Peyer's patch (tissue), 4 donors: ENCODE measurements at regions not wholly inside any gene's neighbourhood (a gene's known extent, or its start where the extent isn't known, plus 50 kb on each side); places are given as distances from the start of the nearest gene placed in this dataset.

Experiments used
- DNase-seq, 3 donors: peaks; one replicate each; pipeline ENCODE4 v3.0.0-alpha.2; 2017 to 2019
- H3K27ac ChIP-seq, 4 donors: fragments of 200-600 bp; sonication (generic); one replicate each; pipeline ENCODE4 v1.5.1; 2016 to 2019
- H3K27me3 ChIP-seq, 2 donors: fragments of 200-600 bp; sonication (generic); one replicate each; pipeline ENCODE4 v1.5.1; 2019
- H3K36me3 ChIP-seq, 3 donors: fragments of 200-600 bp; sonication (generic); one replicate each; pipeline ENCODE4 v1.5.1; 2016 to 2019
- H3K4me1 ChIP-seq, 4 donors: fragments of 200-600 bp; sonication (generic); one replicate each; pipeline ENCODE4 v1.5.1; 2016 to 2019
- H3K4me3 ChIP-seq, 4 donors: fragments of 200-600 bp; sonication (generic); 1 replicate in 3 of 4; 2 replicates in 1 of 4; pipeline ENCODE4 v1.5.1; 2016 to 2019; ENCODE audit warnings: mild to moderate bottlenecking in 1 of 4
- H3K9me3 ChIP-seq, 4 donors: fragments of 200-600 bp; sonication (generic); one replicate each; pipeline ENCODE4 v1.5.1; 2016 to 2019; ENCODE audit warnings: mild to moderate bottlenecking in 1 of 4
- CTCF ChIP-seq, 6 experiments: fragments of 450-650 bp in 4 of 6; fragments of 200-600 bp in 2 of 6; sonication (generic) in 1 of 6; IDR thresholded peaks; one replicate each; pipeline ENCODE4 v1.5.1; 2017 to 2019; ENCODE audit warnings: antibody characterized with exemption in 6 of 6, mild to moderate bottlenecking in 3 of 6, moderate library complexity in 1 of 6
- POLR2A ChIP-seq, 2 donors: fragments of 450-650 bp; IDR thresholded peaks; one replicate each; pipeline ENCODE4 v1.5.1; 2017; ENCODE audit warnings: antibody characterized with exemption in 2 of 2, mild to moderate bottlenecking in 2 of 2, moderate library complexity in 2 of 2

GRCh38 chr18:70640336-70640887 lies 351.6 kb downstream of the SOCS6 start:
- Histone ChIP-seq H3K27ac (no peak overlapping the region), H3K4me3 (no peak overlapping the region), H3K27me3 (no peaks in the 10 kb centered on the region), H3K36me3 (no peaks in the 10 kb centered on the region), H3K4me1 (no peaks in the 10 kb centered on the region), H3K9me3 (peaks cover 0 to 2% (median 0%) of the 10 kb centered on the region in 4 donors)
- no peak for DNase-seq
- TF ChIP-seq POLR2A (IDR thresholded peaks at IDR 0.05) (no peak), CTCF (IDR thresholded peaks at IDR 0.05) (no peak)

- TF ChIP-seq CTCF (IDR thresholded peaks at IDR 0.05) (no peak), POLR2A (IDR thresholded peaks at IDR 0.05) (no peak)
- DNase-seq, result no peak
These were observed 348.1 kb downstream of the SOCS6 start for GRCh38 chr18:70636991-70637390.

GRCh38 chr18:70634576-70635147 lies 345.8 kb downstream of the SOCS6 start:
- Histone ChIP-seq H3K36me3 (no peaks in the 10 kb centered on the region), H3K4me3 (no peak overlapping the region), H3K9me3 (no peaks in the 10 kb centered on the region), H3K27me3 (no peaks in the 10 kb centered on the region), H3K27ac (no peak overlapping the region), H3K4me1 (no peaks in the 10 kb centered on the region)
- TF ChIP-seq POLR2A (IDR thresholded peaks at IDR 0.05) (no peak), CTCF (IDR thresholded peaks at IDR 0.05) (no peak)
- DNase-seq, result no peak

More at GRCh38 chr18:70636991-70637390, 348.1 kb downstream of the SOCS6 start:
- Histone ChIP-seq H3K4me1 (no peaks in the 10 kb centered on the region), H3K36me3 (no peaks in the 10 kb centered on the region), H3K9me3 (no peaks in the 10 kb centered on the region), H3K27me3 (no peaks in the 10 kb centered on the region), H3K27ac (no peak overlapping the region), H3K4me3 (no peak overlapping the region)

- H3K4me1 ChIP-seq, result no peaks in the 10 kb centered on the region
- no peaks in the 10 kb centered on the region for H3K27me3 ChIP-seq
- H3K27ac ChIP-seq, result no peak overlapping the region
- H3K4me3 ChIP-seq, result no peak overlapping the region
- H3K9me3 ChIP-seq, result no peaks in the 10 kb centered on the region
- DNase-seq, result no peak
- H3K36me3 ChIP-seq, result no peaks in the 10 kb centered on the region
- TF ChIP-seq POLR2A (IDR thresholded peaks at IDR 0.05) (no peak), CTCF (IDR thresholded peaks at IDR 0.05) (no peak)
These were observed 338.4 kb downstream of the SOCS6 start for GRCh38 chr18:70627182-70627802.

GRCh38 chr18:70622622-70623419 lies 334.0 kb downstream of the SOCS6 start:
- TF ChIP-seq POLR2A (IDR thresholded peaks at IDR 0.05) (no peak), CTCF (IDR thresholded peaks at IDR 0.05) (no peak)
- H3K4me3 ChIP-seq, result no peak overlapping the region
- no peaks in the 10 kb centered on the region for H3K4me1 ChIP-seq

More at GRCh38 chr18:70622622-70623419, 334.0 kb downstream of the SOCS6 start:
- no peaks in the 10 kb centered on the region for H3K27me3 ChIP-seq
- H3K36me3 ChIP-seq, result no peaks in the 10 kb centered on the region
- H3K27ac ChIP-seq, result no peak overlapping the region
- H3K9me3 ChIP-seq, result no peaks in the 10 kb centered on the region
- no peak for DNase-seq
